H1 (cell line): ENCODE measurements at regions not wholly inside any gene's neighbourhood (a gene's known extent, or its start where the extent isn't known, plus 50 kb on each side); places are given as distances from the start of the nearest gene placed in this dataset.

Source experiments
- RAD21 ChIP-seq, 2 experiments: IDR thresholded peaks in 1 of 2; conservative IDR thresholded peaks in 1 of 2; 2 replicates each; pipeline ENCODE4 v1.6.1; 2011; ENCODE audit warnings: low read depth in 2 of 2, low read length in 2 of 2, improper control_type of control experiment in 1 of 2, inconsistent platforms in 1 of 2, mild to moderate bottlenecking in 1 of 2, moderate library complexity in 1 of 2
- SIX5 ChIP-seq: IDR thresholded peaks from 2 replicates; pipeline ENCODE4 v1.6.1; 2011; ENCODE audit warnings: mild to moderate bottlenecking, low read depth, low read length
- SP4 ChIP-seq: IDR thresholded peaks from 2 replicates; pipeline ENCODE4 v1.6.1; 2012; ENCODE audit warnings: low read length, inconsistent platforms
- TF ChIP-seq, protein P1 (sequence below): fragments of 300-600 bp; sonication (generic); IDR thresholded peaks from 2 replicates; pipeline ENCODE4 v1.7.1; 2012; ENCODE audit warnings: low read length, moderate library complexity, mild to moderate bottlenecking, inconsistent platforms; ENCODE audit not compliant: insufficient replicate concordance

DNA sequence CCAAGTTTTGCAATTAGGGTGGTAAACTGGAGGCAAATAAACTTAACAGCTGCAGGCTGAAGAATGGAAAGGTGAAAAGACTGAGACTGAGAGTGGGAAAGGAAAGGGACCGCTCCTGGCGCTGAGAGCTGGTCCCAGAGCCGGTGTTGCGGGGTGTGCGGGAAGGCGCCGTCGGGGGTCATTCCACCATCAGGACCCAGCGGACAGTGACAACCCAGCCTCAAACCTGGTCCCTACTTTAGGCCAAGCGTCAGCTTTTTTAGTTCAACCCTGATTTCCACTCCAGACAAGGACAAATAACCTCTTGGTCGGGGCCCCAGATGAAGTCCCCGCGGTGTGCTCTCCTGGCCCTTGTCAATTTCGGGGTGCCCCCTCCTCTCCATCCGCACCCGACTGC lies 145.8 kb upstream of the ETS2 start (continued):
- TF ChIP-seq, protein P1, sequence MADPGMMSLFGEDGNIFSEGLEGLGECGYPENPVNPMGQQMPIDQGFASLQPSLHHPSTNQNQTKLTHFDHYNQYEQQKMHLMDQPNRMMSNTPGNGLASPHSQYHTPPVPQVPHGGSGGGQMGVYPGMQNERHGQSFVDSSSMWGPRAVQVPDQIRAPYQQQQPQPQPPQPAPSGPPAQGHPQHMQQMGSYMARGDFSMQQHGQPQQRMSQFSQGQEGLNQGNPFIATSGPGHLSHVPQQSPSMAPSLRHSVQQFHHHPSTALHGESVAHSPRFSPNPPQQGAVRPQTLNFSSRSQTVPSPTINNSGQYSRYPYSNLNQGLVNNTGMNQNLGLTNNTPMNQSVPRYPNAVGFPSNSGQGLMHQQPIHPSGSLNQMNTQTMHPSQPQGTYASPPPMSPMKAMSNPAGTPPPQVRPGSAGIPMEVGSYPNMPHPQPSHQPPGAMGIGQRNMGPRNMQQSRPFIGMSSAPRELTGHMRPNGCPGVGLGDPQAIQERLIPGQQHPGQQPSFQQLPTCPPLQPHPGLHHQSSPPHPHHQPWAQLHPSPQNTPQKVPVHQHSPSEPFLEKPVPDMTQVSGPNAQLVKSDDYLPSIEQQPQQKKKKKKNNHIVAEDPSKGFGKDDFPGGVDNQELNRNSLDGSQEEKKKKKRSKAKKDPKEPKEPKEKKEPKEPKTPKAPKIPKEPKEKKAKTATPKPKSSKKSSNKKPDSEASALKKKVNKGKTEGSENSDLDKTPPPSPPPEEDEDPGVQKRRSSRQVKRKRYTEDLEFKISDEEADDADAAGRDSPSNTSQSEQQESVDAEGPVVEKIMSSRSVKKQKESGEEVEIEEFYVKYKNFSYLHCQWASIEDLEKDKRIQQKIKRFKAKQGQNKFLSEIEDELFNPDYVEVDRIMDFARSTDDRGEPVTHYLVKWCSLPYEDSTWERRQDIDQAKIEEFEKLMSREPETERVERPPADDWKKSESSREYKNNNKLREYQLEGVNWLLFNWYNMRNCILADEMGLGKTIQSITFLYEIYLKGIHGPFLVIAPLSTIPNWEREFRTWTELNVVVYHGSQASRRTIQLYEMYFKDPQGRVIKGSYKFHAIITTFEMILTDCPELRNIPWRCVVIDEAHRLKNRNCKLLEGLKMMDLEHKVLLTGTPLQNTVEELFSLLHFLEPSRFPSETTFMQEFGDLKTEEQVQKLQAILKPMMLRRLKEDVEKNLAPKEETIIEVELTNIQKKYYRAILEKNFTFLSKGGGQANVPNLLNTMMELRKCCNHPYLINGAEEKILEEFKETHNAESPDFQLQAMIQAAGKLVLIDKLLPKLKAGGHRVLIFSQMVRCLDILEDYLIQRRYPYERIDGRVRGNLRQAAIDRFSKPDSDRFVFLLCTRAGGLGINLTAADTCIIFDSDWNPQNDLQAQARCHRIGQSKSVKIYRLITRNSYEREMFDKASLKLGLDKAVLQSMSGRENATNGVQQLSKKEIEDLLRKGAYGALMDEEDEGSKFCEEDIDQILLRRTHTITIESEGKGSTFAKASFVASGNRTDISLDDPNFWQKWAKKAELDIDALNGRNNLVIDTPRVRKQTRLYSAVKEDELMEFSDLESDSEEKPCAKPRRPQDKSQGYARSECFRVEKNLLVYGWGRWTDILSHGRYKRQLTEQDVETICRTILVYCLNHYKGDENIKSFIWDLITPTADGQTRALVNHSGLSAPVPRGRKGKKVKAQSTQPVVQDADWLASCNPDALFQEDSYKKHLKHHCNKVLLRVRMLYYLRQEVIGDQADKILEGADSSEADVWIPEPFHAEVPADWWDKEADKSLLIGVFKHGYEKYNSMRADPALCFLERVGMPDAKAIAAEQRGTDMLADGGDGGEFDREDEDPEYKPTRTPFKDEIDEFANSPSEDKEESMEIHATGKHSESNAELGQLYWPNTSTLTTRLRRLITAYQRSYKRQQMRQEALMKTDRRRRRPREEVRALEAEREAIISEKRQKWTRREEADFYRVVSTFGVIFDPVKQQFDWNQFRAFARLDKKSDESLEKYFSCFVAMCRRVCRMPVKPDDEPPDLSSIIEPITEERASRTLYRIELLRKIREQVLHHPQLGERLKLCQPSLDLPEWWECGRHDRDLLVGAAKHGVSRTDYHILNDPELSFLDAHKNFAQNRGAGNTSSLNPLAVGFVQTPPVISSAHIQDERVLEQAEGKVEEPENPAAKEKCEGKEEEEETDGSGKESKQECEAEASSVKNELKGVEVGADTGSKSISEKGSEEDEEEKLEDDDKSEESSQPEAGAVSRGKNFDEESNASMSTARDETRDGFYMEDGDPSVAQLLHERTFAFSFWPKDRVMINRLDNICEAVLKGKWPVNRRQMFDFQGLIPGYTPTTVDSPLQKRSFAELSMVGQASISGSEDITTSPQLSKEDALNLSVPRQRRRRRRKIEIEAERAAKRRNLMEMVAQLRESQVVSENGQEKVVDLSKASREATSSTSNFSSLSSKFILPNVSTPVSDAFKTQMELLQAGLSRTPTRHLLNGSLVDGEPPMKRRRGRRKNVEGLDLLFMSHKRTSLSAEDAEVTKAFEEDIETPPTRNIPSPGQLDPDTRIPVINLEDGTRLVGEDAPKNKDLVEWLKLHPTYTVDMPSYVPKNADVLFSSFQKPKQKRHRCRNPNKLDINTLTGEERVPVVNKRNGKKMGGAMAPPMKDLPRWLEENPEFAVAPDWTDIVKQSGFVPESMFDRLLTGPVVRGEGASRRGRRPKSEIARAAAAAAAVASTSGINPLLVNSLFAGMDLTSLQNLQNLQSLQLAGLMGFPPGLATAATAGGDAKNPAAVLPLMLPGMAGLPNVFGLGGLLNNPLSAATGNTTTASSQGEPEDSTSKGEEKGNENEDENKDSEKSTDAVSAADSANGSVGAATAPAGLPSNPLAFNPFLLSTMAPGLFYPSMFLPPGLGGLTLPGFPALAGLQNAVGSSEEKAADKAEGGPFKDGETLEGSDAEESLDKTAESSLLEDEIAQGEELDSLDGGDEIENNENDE = no peak
- no peak for TF ChIP-seq RAD21 (IDR thresholded peaks at IDR 0.05 in 1 of 2, conservative IDR thresholded peaks at IDR 0.05 in 1 of 2; ENCODE audit: low read depth in 2 of 2, low read length in 2 of 2)
- no peak for TF ChIP-seq SP4
- TF ChIP-seq SIX5 = no peak
